ENCODE measurements at regions not wholly inside any gene's neighbourhood (a gene's known extent, or its start where the extent isn't known, plus 50 kb on each side); places are given as distances from the start of the nearest gene placed in this dataset.

- no peak for DNase-seq (ENCODE audit: low read depth)
Measured at GRCh38 chr4:117326091-117326490, 240.7 kb upstream of the TRAM1L1 start.

DNA sequence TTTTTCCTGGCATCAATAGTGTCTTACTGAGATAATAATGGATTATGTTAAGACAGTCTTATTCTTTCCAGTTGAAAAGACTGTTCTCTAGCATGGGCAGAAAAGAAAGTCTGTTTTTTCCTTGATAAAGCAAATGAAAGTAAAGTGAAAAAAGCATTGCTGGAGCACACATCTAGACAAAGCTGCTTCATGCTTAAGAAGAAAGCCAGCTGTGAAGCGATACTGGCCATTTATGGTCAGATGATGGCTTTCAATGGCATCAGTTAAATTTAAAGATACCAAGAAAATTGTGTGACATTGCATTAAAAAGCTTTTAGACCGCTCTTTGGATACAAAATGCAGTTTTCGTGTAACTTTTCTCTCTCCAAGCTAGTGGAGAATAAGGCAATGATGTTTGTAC lies 242.1 kb upstream of the TRAM1L1 start:
- DNase-seq (ENCODE audit: low read depth): no peak

DNA sequence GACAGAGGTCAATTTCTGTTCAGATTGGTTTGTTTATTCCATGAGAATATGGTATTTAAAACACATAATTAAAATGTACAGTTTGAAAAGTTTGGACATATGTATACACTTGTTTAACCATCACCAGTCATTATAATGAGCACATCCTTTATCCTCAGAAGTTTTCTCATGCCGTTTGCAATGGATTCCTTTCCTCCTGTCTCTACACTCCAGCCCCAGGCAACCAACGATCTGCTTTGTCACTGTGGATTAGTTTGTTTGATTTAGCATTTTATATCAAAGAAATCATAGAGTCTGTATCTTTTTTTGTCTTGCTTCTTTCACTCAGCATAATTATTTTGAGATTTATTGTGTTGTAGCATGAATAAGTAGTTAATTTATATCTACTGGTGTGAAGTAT lies 243.0 kb upstream of the TRAM1L1 start:
- DNase-seq (ENCODE audit: low read depth): no peak

DNA sequence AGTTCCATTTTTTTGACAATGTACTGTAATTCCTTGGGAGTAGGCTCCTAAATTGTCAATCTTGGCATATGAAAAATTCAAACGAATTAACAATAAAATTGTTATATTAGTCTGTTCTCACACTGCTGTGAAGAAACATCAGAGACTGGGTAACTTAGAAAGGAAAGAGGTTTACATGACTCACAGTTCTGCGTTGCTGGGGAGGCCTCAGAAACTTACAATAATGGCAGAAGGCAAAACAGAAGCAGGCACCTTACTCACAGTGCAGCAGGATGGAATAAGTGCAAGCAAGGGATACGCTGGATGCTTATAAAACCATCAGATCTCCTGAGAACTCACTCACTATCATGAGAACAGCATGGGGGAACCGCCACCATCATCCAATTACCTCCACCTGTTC lies 246.4 kb upstream of the TRAM1L1 start:
- no peak for DNase-seq (ENCODE audit: low read depth)

DNA sequence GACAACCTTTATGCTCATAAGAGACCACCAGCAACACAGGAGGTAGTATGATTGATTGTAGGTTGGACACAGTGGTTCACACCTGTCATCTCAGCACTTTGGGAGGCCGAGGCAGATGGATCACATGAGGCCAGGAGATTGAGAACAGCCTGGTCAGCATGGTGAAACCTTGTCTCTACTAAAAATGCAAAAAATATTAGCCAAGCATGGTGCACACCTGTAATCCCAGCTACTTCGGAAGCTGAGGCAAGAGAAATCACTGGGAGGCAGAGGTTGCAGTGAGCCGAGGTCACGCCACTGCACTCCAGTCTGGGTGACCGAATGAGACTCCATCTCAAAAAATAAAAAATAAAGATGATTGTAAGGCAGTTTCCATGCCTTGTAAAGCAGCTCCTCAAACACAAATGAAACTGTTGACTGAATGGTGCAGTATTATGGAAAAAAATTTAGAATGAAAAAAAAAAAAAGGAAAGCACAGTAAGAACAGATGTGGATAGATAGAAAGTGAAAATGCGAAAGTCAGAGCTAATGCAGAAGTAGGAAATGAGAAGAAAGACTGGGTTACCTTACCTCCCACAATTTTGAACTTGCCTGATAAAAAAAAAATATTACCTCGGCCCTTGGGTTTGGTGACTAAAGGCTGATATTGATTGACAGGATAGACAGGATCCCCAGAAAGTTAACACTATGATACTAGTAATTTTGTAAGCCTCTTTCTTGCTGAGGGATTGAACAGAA lies 249.2 kb upstream of the TRAM1L1 start:
- no peak for DNase-seq (ENCODE audit: low read depth)

GRCh38 chr4:117357437-117357836 lies 272.1 kb upstream of the TRAM1L1 start:
- no peak for DNase-seq (ENCODE audit: low read depth)

- DNase-seq (ENCODE audit: low read depth): no peak
Measured at GRCh38 chr4:117357866-117358265, 272.5 kb upstream of the TRAM1L1 start.

DNA sequence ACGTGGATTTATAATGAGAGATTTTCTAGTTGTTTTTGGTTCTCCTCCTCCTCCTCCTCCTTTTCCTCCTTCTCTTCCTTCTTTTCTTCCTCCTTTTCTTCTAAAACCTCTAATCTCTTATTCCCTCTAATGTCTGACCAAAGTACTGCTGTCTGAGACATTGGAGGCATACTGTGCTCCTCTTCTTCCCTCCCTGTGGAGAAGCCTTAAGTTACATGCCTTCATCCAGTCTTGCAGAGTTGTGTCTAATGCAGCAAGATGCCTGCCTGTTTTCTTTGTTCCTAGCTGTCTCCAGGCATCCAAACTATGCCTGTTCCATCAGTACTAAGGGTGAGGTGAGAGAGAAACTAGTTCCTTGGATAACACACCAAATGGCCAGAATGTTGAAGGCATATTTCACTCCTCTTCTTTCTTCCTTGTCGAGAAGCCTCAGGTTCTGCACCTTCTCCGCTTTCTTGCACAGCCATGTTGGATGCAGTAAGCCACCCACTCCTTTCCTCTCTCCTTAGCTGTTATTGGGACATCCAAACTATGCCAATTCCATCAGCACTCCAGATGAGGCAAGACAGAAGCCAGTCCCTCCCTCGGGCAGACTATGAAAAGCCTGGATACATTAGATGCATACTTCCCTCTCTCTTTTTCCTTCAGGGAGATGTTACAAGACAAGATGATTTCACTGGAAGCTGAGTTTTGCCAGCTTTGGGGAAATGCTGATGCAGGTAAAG lies 285.7 kb upstream of the TRAM1L1 start:
- DNase-seq (ENCODE audit: low read depth): no peak

GRCh38 chr4:117375101-117375500 lies 289.7 kb upstream of the TRAM1L1 start:
- DNase-seq (ENCODE audit: low read depth): no peak

- no peak for DNase-seq (ENCODE audit: low read depth)
Measured at GRCh38 chr4:117376692-117377091, 291.3 kb upstream of the TRAM1L1 start.

DNA sequence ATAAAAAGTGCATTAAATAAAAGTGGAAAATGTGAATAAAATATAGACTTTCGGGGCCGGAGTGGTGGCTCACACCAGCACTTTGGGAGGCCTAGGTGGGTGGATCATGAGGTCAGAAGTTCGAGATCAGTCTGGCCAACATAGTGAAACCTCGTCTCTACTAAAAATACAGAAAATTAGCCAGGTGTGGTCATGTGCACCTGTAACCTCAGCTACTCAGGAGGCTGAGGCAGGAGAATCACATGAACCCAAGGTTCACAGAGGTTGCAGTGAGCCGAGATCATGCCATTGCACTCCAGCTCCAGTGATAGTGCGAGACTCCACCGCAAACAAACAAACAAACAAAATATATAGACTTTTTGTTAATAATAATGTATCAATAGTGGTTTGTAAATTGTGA lies 293.6 kb upstream of the TRAM1L1 start:
- DNase-seq (ENCODE audit: low read depth): no peak

DNA sequence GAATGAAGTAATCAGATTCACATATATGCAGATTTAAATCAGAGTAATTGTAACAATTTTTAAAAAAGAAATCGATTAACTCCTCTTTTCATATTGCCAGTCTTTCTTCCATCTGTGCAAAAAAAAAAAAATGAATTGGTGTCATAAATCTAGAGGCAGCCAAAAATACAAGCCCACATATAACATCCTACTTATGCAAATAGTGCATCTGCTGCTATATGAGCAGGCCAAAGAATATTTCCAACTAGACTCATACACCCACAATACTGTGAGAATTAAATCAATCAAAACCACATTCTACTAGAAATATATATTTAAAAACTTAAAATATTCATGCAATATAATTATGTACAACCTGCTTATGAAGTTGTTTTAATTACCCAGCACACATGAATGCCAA lies 298.1 kb upstream of the TRAM1L1 start:
- DNase-seq (ENCODE audit: low read depth): no peak

GRCh38 chr4:117385526-117385925 lies 300.1 kb upstream of the TRAM1L1 start:
- DNase-seq (ENCODE audit: low read depth): no peak

GRCh38 chr4:117387072-117387471 lies 301.7 kb upstream of the TRAM1L1 start:
- DNase-seq (ENCODE audit: low read depth): no peak

- DNase-seq (ENCODE audit: low read depth): peak; percentile 17
Measured at GRCh38 chr4:117400039-117400835, 314.9 kb upstream of the TRAM1L1 start.

DNA sequence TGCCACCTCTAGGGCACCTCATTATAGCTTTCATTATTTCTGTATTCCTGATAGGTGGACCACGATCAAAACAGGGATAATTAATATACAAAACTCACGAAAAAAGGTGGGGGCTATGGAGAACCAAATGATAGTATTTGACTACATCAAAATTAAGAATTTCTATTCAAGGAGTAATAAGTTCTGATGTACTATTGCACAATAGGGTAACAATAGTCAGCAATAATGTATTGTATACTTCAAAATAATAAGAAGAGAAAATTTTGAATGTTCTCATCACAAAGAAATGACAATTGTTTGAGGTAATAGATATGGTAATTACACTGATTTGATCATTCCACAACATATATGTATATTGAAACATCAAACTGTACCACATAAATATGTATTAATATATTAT lies 327.3 kb upstream of the TRAM1L1 start:
- DNase-seq (ENCODE audit: low read depth): no peak

- no peak for DNase-seq (ENCODE audit: low read depth)
Measured at GRCh38 chr4:117417856-117418255, 332.5 kb upstream of the TRAM1L1 start.

GRCh38 chr4:117420948-117421347 lies 335.6 kb upstream of the TRAM1L1 start:
- no peak for DNase-seq (ENCODE audit: low read depth)

DNA sequence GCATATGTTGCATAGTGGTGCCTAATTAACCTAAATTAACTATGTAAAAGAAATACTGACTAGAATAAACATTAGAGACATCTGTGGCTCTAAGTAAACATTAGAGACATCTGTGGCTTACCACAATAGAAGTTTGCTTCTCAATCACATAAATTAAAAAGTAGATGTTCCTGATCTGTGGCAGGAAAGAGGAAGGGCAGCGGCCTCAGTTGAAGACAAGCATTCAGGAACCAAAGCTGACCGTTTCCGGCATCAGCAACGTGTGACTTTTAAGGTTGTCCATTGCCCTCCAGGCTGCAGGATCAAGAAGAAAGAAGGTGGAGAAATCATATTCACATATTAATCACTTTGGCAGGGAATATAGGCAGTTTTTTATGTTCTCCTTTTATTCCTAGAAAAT lies 336.3 kb upstream of the TRAM1L1 start:
- no peak for DNase-seq (ENCODE audit: low read depth)

DNA sequence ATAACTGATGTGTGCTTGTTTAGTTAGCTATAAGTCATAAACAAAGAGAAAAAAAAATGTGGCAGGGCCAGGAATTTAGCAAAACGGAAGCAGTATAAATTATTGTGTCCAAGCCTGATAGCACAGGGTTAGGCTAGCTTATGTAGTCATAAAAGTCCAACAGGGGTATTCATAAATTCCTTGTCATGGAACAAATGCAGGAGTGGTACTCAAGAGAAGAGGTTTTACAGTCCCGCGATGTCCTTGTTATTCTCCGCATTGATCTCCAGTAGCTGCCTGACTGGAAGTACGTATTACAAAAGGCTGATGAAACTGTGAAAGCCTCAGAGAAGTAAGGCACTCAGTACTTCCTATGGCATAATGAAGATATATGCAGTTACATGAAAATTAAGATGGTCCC lies 336.9 kb upstream of the TRAM1L1 start:
- no peak for DNase-seq (ENCODE audit: low read depth)

DNA sequence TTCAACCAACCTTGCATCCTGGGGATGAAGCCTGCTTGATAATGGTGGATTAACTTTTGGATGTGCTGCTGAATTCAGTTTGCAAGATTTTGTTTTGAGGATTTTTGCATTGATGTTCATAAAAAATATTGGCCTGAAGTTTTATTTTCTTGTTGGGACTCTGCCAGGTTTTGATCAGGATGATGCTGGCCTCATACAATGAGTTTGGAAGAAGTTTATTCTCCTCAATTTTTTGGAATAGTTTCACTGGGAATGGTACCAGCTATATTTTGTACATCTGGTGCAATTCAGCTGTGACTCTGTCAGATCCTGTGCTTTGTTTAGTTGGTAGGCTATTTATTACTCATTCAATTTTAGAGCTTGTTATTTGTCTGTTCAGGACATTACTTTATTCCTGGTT lies 340.3 kb upstream of the TRAM1L1 start:
- DNase-seq (ENCODE audit: low read depth): no peak

GRCh38 chr4:117428536-117428935 lies 343.2 kb upstream of the TRAM1L1 start:
- DNase-seq (ENCODE audit: low read depth): no peak

DNA sequence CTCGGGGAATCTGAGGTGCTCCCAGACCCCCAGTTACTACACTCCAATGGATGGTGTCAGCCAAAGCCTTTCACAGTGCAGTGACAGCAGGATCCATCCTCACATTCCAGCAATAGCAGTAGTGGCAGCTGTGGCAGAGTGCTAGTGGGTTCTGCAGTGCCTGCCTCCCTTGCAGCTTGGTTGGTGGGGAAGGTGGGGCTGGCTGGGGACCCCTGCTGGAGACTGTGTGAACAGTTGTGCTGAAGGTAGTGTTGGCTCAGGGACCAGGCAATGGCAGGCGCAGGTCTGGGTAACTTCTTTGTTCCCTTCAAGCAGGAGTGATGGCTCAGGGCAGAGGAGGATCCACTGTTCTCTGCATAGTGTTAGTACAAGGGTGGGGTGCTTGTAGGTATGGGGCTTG lies 343.7 kb upstream of the TRAM1L1 start:
- no peak for DNase-seq (ENCODE audit: low read depth)
